Epithelial cell of proximal tubule (primary cell): ENCODE measurements at regions not wholly inside any gene's neighbourhood (a gene's known extent, or its start where the extent isn't known, plus 50 kb on each side); places are given as distances from the start of the nearest gene placed in this dataset.
"Not testable (repeated sequence)": the region's sequence is repeated elsewhere in the genome, so short reads cannot be mapped to it uniquely, and the experiment has no call there.

Source experiments
- DNase-seq: peaks from one replicate; pipeline ENCODE4 v3.0.0-alpha.2; 2011; ENCODE audit warnings: low read depth
- H3K4me3 ChIP-seq: 2 replicates; pipeline ENCODE4 v1.5.1; 2011; ENCODE audit warnings: low read depth, mild to moderate bottlenecking, low read length
- TF ChIP-seq, protein P1 (sequence below): conservative IDR thresholded peaks from 2 replicates; pipeline ENCODE4 v1.5.1; 2012; ENCODE audit warnings: low read depth, mild to moderate bottlenecking, low read length

DNA sequence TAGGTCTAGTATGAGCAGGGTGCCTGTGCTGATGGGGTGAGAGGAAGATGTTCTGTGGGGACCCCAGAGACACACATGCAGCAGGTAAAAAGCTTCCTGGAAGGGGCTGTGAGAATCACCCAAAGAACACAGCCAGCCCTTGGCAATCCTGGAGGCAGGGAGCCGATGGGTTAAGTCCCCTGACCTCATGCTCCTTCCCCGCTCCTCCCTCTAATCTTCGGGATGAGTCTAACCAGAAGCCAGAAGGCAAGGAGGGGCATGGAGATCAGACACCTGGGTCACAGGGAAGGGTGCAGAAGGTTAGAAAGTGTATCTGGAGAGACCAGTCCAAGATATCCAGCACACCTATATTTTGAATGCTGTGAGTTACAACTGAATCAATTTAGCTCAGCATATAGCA is 274.1 kb upstream of the PAPPA start:
- TF ChIP-seq, protein P1, sequence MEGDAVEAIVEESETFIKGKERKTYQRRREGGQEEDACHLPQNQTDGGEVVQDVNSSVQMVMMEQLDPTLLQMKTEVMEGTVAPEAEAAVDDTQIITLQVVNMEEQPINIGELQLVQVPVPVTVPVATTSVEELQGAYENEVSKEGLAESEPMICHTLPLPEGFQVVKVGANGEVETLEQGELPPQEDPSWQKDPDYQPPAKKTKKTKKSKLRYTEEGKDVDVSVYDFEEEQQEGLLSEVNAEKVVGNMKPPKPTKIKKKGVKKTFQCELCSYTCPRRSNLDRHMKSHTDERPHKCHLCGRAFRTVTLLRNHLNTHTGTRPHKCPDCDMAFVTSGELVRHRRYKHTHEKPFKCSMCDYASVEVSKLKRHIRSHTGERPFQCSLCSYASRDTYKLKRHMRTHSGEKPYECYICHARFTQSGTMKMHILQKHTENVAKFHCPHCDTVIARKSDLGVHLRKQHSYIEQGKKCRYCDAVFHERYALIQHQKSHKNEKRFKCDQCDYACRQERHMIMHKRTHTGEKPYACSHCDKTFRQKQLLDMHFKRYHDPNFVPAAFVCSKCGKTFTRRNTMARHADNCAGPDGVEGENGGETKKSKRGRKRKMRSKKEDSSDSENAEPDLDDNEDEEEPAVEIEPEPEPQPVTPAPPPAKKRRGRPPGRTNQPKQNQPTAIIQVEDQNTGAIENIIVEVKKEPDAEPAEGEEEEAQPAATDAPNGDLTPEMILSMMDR: no peak
- DNase-seq: no peak
- no peak overlapping the region for H3K4me3 ChIP-seq

DNA sequence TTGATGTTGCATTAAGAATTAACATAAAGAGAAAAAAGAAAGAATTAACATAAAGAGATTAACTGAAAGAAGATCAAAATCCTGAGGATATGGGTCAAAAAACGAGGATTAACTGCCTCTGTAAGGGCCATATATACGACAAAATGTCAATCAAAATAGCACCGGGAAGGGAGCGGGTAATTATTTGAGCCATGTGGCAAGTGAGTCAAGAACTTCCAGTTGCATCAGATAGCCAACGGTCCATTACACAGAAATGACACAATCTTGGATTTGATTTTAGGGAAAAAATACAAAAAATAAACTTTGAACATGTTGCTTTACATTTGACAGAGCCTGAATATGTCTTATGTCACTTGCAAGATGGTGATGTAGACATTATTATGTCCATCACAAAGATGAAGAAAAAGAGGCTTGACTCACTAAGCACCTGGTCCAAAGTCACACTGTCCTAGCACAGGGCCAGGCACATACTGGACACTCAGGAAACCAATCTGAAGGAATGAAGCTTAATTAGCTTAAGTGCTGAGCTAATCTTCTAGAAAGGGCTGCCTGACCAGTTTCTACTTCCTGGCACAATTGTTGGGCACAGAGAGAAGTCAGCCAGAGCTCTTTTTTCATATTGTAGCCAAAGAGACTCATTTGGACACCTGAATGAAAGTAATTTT is 273.2 kb upstream of the PAPPA start:
- no peak for DNase-seq
- TF ChIP-seq, protein P1: no peak
- H3K4me3 ChIP-seq: no peak overlapping the region

DNA sequence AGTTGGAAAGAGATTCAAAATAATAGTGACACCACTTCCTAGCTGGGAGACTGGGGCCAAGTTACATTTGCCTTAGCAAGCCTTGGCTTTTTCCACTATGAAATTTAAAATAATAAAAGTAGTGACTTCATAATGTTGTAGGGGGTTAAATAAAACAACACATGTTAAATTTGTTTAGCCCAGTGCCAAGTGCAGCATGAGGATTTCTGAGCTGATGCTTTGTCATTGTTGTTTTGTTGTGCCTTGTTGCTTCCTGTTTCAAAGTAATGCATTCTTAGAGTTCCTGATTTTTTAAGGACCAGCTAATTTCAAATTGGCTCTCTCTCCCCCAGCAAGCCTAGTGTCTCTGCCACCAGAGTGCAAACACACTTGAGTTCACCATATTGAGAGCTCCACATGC is 270.7 kb upstream of the PAPPA start:
- DNase-seq: no peak
- TF ChIP-seq, protein P1: no peak
- H3K4me3 ChIP-seq: no peak overlapping the region

DNA sequence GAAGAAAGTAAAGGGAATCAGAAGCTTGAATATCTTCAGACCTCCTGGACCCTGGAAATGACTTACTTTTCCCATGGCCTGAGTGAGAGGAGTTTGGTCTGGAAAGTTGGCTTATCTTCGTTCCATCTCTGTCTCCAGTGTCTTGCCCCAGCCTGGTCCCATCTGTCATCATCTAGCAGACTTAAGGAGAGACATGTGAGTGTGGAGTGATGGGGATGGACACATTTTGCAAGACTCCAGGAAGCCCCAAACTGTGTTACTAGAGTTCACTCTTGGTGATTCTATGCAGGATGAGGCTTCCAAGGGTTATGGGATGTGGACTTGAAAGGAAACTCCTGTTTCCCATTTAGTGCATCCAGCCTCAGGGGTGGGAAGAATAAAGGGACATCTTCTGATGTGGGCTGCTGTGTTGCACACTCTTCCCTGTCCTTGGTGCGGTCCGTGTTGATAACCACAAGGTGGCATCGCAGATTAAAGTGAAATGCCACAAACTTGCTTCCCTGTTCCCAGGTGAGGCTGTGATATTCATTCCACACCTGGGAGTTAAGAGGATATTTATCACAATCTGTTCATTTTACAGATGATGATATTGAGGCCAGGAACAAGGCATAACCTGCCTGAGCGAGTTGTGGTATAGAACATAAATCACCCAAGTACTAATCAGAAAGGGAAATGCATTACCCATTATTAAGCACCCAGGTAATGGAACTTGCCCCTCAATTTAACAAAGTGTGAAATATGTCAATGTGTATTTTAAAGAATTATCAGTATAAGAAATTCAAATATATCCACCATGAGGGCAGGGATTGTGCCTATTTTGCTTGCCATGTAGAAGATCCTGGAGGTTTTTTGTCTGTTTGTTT is 269.9 kb upstream of the PAPPA start:
- no peak for DNase-seq
- TF ChIP-seq, protein P1: peak; percentile 87
- H3K4me3 ChIP-seq: no peak overlapping the region

DNA sequence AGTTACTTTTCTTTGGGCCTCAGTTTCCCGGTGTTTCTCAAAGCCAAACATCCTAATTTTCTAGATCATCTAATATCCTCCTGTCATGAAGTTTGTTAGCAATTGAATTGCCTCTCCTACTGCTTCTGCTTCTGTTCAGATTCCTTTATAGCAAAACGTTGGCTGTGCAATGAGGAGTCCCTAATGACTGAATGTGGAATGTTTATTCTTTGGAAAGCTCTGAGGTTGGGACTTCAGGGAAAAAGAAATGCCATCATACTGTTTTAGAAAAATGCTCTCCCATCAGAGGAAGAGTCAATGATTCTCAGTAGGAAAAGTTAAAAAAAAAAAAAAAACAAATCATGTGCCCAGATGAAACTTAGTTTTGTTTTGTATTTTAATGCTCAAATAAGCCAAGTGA is 268.7 kb upstream of the PAPPA start:
- TF ChIP-seq, protein P1: no peak
- no peak overlapping the region for H3K4me3 ChIP-seq
- no peak for DNase-seq

DNA sequence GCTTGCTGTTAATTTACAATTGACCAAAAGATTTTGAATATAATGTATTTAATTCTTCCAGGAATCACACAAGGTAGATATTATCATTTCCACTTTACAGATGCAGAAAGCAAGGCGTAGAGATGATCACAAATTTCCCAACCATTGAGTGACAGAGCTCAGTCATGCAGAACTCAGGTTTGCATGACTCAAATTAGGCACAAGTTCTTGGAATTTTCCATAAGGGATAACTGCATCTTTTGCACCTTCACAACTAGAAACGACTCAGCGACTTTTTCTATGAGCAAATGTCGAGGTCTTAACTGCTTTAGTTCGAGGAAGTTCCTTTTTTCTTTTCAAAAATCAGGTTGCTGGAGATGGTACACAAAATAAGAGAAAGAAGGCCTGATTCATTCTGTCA is 265.5 kb upstream of the PAPPA start:
- H3K4me3 ChIP-seq: no peak overlapping the region
- TF ChIP-seq, protein P1: no peak
- DNase-seq: no peak

DNA sequence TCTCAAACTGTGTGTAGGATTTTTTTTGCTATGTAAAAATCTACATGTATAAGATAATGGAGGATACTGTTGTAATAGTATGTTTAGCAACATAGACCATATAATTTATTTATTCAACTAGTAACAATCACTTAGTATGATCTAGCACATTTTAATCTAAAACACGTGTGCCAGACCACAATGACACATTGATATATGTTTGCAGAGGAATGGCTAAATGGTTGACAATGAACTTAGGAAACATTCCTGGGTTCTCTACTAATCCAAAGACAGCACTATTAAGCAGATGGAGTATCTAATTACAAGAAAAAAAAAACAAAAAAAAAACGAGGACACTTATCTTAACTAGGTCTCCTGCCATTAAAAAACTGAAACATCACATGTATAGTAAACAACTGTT is 261.7 kb upstream of the PAPPA start:
- TF ChIP-seq, protein P1: no peak
- DNase-seq: no peak
- H3K4me3 ChIP-seq: no peak overlapping the region

DNA sequence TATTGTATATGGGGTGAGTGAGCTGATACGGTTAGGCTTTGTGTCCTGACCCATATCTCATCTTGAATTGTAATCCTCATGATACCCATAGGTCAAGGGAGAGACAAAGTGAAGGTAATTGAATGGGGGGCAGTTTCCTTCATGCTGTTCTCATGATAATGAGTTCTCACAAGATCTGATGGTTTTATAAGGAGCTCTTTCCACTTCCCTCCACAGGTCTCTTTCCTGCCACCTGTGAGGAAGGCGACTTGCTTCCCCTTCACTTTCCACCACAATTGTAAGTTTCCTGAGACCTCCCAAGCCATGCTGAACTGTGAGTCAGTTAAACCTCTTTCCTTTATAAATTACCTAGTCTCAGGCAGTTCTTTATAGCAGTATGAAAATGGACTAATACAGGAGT is 255.1 kb upstream of the PAPPA start:
- not testable (repeated sequence) for DNase-seq, H3K4me3 ChIP-seq
